DND-41 (cell line): ENCODE measurements at regions not wholly inside any gene's neighbourhood (a gene's known extent, or its start where the extent isn't known, plus 50 kb on each side); places are given as distances from the start of the nearest gene placed in this dataset.
"Not testable (repeated sequence)": the region's sequence is repeated elsewhere in the genome, so short reads cannot be mapped to it uniquely, and the experiment has no call there.

Experiments
- CTCF ChIP-seq: IDR thresholded peaks from 2 replicates; pipeline ENCODE4 v1.5.1; 2012; ENCODE audit warnings: borderline replicate concordance, low read length, moderate library complexity, mild to moderate bottlenecking; ENCODE audit not compliant: poor library complexity, severe bottlenecking; ENCODE audit errors: extremely low read depth
- EZH2 ChIP-seq: IDR thresholded peaks from 3 replicates; pipeline ENCODE4 v1.6.1; 2012; ENCODE audit warnings: borderline replicate concordance, low read depth, mild to moderate bottlenecking, moderate library complexity, low read length, inconsistent platforms; ENCODE audit not compliant: severe bottlenecking

- not testable (repeated sequence) for TF ChIP-seq CTCF, EZH2
These were observed 135.8 kb downstream of the LAT start for GRCh38 chr16:29120680-29121079.
